NCI-H1417 (cell line): ENCODE measurements at regions not wholly inside any gene's neighbourhood (a gene's known extent, or its start where the extent isn't known, plus 50 kb on each side); places are given as distances from the start of the nearest gene placed in this dataset.
"Not testable (repeated sequence)": the region's sequence is repeated elsewhere in the genome, so short reads cannot be mapped to it uniquely, and the experiment has no call there.

ENCODE experiments used
- DNase-seq, 3 experiments: peaks; one replicate each; lab custom pipeline; 2025; lab: John Stamatoyannopoulos, UW

- no peak for DNase-seq
These were observed 471.5 kb upstream of the API5 start for GRCh38 chr11:42840176-42840829.

GRCh38 chr11:42840860-42841259, 470.9 kb upstream of the API5 start:
- no peak for DNase-seq

DNA sequence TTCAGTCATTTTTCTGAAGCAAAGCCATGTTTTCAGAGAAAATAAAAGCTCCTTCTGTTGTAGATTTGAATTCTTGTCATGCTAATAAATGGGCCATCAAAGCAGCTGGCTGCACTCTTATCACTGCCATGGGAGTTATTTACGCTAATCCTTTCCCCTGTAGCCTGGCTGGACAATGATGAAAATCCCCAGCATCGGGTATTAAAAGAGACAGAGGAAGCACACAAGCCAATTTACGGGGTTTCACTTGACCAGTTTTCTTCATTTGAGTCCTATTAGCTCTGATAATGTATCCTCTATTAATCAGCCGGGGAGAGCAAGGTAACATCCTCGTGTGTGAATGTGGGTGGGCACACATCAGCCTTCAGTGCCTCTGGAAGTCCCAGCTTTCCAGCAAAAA, 470.2 kb upstream of the API5 start:
- no peak for DNase-seq

GRCh38 chr11:42849362-42849761, 462.4 kb upstream of the API5 start:
- DNase-seq, result no peak

DNA sequence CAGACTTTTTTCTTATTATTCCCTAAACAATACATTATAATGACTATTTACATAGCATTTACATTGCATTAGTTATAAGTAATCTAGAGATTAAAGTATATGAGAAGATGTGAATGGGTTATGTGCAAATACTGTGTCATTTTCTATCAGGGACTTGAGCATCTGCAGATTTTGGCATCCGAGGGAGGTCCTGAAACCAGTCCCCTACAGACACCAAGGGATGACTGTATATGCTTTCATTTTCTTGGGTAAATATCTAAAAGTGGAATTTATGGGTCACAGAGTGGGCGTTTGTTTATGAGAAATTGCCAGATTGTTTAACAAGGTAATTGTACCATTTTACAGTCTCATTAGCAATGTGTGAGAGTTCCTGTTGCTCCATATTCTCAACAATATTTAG, 454.5 kb upstream of the API5 start:
- DNase-seq, result no peak

DNA sequence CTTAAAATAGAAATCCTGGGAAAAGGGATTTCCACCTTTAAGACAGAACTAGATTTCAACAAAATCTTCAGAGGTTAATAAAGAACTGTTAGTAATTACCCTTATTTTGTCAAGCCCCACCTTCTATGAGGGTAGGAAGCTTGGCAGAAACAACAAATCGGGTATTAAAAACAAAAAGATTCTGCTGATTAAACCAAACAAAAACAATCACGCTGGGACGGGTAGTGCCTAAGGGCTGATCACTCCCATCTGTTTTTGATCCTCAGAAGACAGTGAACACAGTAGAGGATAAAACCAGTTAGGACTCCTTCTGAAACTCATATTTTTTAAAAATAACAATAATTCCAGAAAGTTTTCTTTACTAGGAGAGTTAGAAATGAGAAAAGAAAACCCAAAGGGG, 441.3 kb upstream of the API5 start:
- no peak for DNase-seq

- DNase-seq, result not testable (repeated sequence)
These were observed 437.9 kb upstream of the API5 start for GRCh38 chr11:42873800-42874405.

GRCh38 chr11:42881335-42881734, 430.5 kb upstream of the API5 start:
- DNase-seq, result not testable (repeated sequence)

- peak in 1 of 3 experiments; percentile 22 for DNase-seq
These were observed 421.0 kb upstream of the API5 start for GRCh38 chr11:42890773-42891172.

- DNase-seq, result no peak
These were observed 410.7 kb upstream of the API5 start for GRCh38 chr11:42901084-42901483.

- no peak for DNase-seq
These were observed 405.6 kb upstream of the API5 start for GRCh38 chr11:42906226-42906625.

DNA sequence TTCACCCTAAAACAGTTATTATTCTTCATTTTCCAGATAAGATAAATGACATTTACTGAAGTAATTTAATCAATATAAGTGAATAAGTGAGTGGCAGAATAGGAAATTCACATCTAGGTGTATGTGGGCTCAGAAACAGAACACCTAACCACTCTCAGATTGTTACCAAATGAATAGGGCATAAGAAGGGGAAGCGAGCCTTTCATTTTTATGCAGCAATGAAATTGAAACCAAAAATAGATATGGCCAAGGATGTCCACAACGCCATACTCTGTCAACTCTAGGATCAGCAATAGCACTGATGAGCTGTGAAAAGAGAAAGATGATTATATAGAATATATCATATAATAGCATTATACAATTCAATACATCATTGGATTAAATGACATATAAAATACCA, 398.1 kb upstream of the API5 start:
- DNase-seq, result no peak

- no peak for DNase-seq
These were observed 388.1 kb upstream of the API5 start for GRCh38 chr11:42923651-42924050.

DNA sequence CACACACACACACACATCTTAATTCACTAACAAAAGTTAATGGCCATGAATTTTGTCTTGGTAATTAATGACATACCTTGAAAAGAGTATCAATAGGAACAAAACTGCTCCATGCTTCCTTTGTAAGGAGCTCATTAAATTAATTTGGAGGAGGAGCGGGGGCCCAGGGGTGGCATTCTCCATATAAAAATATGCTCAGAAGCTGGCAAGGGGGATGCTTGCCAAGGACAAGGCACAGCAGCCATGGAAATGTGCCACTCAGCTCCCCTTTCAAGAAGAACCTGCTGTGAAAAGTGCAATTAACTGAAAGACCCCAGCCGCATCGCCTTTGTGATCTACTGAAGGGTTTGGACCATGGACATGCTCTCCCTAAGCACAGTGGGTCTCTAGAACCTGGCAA, 385.9 kb upstream of the API5 start:
- DNase-seq, result no peak

DNA sequence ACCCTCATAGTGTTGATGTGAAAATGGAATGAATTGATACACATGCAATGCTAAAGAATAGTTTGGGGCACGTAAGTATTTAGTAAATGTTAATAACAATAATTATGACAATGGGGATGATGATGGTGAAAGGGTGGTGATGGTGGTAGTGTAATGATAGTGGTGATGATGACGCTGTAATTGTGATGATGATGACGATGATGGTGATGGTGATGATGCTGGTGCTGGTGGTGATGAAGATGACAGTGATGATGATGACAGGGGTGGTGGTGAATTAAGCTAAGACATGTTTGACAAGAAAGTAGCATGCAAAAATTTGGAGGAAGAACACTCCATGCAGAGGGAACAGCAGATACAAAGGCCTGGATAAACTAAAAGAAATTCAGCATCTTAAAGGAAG, 364.4 kb upstream of the API5 start:
- no peak for DNase-seq

- DNase-seq, result not testable (repeated sequence)
These were observed 361.9 kb upstream of the API5 start for GRCh38 chr11:42949738-42950376.

DNA sequence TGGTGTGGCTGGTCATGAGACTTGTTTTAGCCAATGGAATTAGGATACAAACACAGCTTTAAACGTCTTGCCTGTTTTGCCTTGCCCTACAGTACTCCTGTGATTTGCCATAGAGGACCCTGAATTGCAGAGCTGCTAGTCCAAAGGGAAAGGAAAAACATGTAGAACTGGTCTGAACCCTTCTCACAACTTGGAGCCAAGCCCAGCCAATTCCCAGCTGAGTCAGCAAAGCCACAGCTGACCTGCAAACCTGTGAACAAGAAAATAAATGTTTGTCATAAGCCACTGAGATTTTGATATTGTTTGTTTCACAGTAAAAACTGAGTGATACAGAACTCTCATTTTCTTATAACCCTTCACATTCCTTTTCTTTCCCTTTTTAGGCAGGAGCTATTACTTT, 360.5 kb upstream of the API5 start:
- DNase-seq, result no peak

GRCh38 chr11:42957831-42958230, 354.0 kb upstream of the API5 start:
- no peak for DNase-seq

DNA sequence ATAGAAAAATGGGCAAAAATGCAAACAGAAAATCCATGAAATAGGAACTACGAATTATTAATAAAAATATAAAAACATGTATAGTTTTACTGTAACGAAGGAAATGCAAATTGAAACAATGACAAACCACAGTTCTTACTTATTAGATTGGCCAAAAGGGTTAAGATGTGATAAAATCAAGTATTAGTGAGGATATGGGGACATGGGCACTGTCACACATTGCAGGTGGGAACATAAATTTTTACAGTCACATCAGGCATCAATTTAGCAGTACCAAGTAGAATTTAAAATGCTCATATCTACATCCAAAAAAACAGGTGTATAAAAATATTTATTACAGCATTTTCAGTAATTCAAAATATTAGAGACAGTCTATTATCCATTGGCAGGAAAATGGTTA, 353.2 kb upstream of the API5 start:
- no peak for DNase-seq

DNA sequence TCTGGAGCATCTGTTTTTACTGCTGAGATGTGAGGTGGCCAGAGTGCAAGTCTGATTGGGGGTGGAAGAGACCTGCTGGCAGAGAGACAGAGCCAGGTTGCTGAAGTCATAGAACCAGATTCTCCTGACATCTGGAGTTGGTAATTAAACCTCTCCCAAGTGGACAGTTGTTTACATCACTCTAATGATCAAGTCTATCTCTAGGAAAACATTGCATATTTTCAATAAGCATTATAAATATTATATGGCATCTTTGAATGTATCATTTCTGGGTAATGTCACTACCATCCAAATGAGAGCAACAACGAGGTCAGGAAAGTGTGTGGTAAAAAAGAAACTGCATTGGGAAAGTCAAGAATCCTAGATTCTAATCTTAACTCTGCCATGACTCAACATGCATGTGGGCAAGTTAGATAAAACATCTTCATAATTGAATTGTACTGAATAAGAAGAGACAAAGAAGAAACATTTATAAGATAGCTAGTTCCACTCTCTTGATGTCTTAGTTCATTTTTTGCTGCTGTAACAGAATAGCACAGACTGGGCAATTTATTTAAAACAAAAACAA, 351.2 kb upstream of the API5 start:
- DNase-seq, result no peak

GRCh38 chr11:42967653-42968052, 344.1 kb upstream of the API5 start:
- DNase-seq, result no peak

- peak in 2 of 3 experiments; percentile 20 to 89 for DNase-seq
These were observed 339.1 kb upstream of the API5 start for GRCh38 chr11:42972741-42973140.

DNA sequence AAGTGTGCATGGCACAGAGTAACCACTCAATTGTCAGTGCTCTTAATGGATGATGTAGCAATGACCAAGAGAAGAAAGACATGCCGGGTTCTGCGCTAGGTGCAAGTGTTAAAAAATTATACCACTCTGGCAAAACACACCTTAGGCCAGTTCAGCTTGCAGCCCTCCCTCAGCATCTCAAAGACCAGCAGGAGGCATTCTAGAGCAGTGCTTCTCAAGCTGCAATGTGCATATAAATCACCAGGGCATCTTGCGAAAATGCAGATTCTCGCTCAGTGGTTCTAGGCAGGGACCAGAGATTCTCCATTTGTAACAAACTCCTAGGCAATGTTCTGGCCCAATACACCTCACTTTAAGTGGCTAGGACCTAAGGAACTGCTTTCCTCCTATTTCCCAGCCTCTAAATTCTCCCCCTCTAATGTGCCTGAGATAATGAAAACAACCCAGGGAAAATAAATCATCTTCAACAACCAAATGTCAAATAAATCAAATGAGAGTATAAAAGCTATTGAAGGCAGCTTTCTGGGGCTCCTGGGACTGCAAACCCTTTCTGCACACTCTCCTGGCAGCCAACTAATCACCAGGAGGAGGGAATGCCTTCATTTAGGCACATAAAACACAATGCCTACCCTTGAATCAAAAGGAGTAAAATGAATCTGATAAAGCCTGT, 337.2 kb upstream of the API5 start:
- DNase-seq, result peak in 2 of 3 experiments; percentile 3 to 94
